ENCODE measurements at regions not wholly inside any gene's neighbourhood (a gene's known extent, or its start where the extent isn't known, plus 50 kb on each side); places are given as distances from the start of the nearest gene placed in this dataset.

DNA sequence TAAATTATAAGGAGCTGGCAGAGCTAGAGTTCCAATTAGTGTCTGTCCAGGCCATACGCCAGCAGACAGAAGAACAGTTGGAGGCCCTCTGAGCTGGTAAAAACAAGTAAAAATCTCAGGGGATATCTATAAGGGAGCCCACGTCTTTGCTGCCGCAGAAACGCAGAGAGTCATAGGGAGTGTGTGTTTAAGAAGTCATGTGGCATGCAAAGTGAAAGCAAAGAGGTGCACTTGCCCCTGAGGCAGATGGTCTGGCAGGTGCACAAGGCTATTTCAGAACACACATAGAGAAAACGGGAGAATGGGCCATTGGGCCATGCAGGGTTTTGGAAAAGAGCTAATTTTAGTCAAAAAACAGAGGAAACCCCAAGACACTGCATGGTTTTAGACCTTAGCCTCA, 92.7 kb downstream of the NAP1L3 start:
- TF ChIP-seq, protein P1, sequence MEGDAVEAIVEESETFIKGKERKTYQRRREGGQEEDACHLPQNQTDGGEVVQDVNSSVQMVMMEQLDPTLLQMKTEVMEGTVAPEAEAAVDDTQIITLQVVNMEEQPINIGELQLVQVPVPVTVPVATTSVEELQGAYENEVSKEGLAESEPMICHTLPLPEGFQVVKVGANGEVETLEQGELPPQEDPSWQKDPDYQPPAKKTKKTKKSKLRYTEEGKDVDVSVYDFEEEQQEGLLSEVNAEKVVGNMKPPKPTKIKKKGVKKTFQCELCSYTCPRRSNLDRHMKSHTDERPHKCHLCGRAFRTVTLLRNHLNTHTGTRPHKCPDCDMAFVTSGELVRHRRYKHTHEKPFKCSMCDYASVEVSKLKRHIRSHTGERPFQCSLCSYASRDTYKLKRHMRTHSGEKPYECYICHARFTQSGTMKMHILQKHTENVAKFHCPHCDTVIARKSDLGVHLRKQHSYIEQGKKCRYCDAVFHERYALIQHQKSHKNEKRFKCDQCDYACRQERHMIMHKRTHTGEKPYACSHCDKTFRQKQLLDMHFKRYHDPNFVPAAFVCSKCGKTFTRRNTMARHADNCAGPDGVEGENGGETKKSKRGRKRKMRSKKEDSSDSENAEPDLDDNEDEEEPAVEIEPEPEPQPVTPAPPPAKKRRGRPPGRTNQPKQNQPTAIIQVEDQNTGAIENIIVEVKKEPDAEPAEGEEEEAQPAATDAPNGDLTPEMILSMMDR (IDR thresholded peaks at IDR 0.05) = no peak
- no peaks in the 10 kb centered on the region for H3K36me3 ChIP-seq
- DNase-seq (no peak), ATAC-seq (no peak)
- intact Hi-C loops (cut with DNase I) = no loop called here
- no peaks in the 10 kb centered on the region for H3K9me3 ChIP-seq
- H3K27me3 ChIP-seq = no peaks in the 10 kb centered on the region
- no peaks in the 10 kb centered on the region for H3K4me1 ChIP-seq
- H3K4me3 ChIP-seq = no peak overlapping the region
- H3K27ac ChIP-seq = no peak overlapping the region

DNA sequence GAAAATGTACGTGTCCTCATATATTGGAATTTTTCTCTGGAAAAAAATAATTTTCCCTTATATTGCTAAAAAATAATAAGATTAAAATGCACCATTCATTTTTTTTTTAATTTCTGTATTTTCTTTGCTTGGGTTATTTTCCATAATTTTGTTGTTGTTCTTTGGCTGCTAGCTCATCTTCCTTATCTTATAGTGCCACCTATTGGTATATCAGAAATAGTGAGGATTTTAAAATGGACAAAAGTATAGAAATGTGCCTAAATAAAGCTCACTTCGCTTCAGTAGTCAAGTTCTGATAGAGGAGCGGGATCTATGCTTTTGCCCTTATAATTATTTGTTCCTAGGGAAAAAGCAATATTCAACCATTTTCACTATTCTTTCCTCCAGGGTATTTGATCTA, 134.8 kb downstream of the NAP1L3 start:
- no peak for ATAC-seq
- Histone ChIP-seq H3K4me3 (no peak overlapping the region), H3K36me3 (no peaks in the 10 kb centered on the region), H3K27ac (no peak overlapping the region), H3K9me3 (no peaks in the 10 kb centered on the region), H3K27me3 (no peaks in the 10 kb centered on the region), H3K4me1 (no peaks in the 10 kb centered on the region)
- TF ChIP-seq, protein P1 (IDR thresholded peaks at IDR 0.05) = no peak
- peak in 1 of 4 donors; percentile 0 for DNase-seq
- intact Hi-C loops (cut with DNase I) = no loop called here

DNA sequence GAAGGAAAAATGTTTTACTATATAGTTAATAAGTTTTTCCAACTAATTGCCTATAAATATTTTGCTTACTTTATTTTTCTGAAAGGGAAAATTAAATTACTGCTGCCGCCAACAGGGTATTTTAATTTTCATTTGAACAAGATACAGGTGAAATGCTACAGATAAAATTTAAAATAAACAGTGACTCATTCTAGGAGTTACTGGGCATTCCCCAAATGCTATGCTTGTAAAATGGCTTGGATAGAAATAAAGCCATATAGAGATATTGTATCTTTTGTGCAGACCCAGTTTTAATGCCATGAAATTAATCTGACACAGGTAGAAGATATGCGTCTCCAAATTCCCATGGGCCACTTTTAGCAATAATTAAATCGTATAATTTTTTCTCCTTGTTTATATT, 144.5 kb downstream of the NAP1L3 start:
- intact Hi-C loops (cut with DNase I) = no loop called here
- no peaks in the 10 kb centered on the region for H3K9me3 ChIP-seq
- no peaks in the 10 kb centered on the region for H3K4me1 ChIP-seq
- H3K27ac ChIP-seq = no peak overlapping the region
- H3K27me3 ChIP-seq = peaks cover 0 to 5% of the 10 kb centered on the region in 2 donors
- no peak overlapping the region for H3K4me3 ChIP-seq
- no peak for ATAC-seq
- TF ChIP-seq, protein P1 (IDR thresholded peaks at IDR 0.05) = no peak
- DNase-seq = no peak
- H3K36me3 ChIP-seq = no peaks in the 10 kb centered on the region

Data from left lung (tissue), 4 donors.